ENCODE measurements at regions not wholly inside any gene's neighbourhood (a gene's known extent, or its start where the extent isn't known, plus 50 kb on each side); places are given as distances from the start of the nearest gene placed in this dataset.
A peak's percentile ranks its signal among the peaks of the same experiment; 100 is the strongest.
"Not testable (repeated sequence)": the region's sequence is repeated elsewhere in the genome, so short reads cannot be mapped to it uniquely, and the experiment has no call there.

DNA sequence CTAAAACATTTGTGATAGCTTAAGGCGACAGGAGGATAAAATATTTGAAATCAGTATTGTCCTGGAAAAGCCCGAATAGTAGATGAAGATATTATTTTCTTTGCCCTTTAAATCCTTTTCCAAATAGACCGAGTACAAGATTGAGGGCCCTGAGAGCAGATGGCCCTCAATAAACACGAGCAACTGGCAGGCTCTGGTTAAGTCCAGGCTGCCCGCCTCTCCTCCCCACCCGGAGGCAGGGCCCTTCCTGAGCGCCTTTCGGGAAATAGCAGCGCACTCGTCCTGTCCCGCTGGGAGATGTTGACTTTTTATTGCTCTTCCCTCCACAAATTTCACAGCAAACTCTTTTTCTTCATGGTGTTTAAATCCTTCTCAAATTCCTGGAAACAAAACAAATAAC lies 50.8 kb upstream of the MAX start:
- no peak for DNase-seq (ENCODE audit: low spot score)

DNA sequence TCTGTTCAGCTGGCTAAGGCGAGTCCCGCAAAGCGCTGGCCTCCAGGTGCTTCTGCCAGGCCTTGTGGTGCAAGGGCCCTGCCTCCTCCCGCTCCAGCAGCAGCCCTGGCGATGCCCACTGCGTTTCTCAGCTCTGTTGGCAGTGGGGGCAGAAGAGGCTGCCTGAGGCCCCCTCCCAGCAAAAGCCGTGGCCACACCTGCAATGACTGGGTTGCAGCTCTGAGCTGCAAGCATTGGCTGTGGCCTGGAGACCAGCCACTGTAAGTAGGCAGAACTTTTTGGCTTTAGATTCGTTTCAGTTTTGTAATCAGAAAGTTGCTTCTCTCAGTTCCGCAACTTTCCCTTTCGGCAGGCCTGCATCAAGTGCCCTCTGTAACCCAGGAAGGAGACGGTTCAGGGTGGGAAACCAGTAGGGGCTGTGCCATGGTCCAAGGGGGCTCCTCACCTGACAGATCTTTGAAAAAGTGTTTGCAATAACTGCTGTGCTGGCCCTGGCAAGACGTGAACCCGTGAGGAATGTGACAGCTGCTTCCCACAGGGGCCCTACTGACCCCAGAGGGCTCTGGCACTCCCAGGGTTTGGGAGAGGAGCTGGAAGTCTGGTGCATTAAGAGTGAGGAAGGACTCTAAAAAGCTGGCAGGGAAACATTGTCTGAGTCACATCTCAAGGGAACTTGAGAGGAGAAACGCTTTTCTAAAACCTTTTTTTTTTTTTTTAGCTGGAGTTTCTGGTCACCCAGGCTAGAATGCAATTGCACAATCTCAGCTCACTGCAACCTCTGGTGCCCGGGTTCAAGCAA lies 54.5 kb upstream of the MAX start:
- no peak for DNase-seq (ENCODE audit: low spot score)

DNA sequence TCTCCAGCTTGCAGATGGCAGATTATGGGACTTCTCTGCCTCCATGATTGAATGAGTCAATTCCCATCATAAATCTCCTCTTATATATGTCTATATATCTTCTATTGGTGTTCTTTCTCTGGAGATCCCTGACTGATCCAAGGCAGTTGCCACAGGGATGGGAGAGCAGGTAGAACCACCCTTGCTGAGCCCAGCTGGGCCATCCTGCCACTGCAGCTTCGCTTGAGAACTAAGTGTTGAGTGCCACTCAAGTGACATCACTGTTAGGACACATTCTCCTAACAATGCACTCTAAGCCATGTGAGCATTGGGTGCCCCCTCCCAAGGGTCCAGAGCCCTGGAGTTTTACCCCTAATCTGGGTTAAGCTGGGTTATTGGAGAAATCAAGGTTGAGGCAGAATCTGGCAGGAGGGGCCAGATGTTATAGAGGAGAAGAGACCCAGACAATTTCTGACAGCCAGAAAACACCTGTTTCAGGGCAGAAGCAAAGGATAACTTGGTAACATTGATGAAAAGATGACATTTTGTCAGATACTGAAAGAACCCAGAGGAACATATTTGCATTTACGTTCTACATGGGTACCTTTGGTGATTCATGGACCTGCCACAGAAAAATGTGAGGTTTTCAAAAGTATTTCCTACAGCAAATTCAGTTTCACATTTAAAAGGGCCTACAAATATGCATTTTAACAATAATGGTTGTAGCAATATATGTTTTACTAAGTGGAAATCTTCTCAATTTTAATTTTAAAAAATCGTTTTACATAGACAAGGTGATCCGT lies 57.2 kb upstream of the MAX start:
- no peak for DNase-seq (ENCODE audit: low spot score)

DNA sequence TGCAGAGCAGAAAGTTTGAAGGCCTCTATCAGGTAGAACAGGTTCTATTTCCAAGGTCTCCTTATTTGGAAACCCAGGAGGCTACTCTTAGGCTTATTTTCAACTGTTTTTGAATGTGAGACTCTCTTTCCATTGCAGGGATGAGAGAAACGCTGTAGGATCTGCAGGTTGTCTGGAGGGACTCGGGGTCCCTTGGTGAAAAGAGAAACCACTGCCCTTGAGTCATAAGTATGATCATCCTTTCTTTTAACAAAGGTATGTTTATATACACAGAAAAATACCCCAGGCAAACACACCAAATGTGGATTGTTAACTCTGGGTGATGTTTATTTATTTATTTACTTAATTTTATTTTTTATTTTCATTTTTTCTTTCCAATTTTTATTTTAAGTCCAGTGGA lies 57.8 kb upstream of the MAX start:
- DNase-seq (ENCODE audit: low spot score), result no peak

DNA sequence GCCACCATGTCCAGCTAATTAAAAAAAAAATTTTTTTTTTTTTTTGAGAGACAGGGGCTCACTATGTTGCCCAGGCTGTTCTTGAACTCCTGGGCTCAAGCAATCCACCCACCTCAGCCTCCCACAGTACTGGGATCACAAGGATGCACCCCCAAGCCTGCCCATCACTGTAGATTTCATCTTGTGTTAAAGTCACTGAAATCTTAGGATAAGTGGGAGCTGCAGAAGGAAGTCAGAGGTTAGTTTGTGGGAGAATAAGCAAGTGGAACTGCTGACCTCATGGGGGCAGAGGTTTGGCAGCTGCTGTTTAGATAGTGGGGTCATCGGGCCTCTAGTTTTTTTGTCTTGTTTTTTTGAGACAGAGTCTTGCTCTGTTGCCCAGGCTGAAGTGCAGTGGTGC lies 59.7 kb upstream of the MAX start:
- no peak for DNase-seq (ENCODE audit: low spot score)

DNA sequence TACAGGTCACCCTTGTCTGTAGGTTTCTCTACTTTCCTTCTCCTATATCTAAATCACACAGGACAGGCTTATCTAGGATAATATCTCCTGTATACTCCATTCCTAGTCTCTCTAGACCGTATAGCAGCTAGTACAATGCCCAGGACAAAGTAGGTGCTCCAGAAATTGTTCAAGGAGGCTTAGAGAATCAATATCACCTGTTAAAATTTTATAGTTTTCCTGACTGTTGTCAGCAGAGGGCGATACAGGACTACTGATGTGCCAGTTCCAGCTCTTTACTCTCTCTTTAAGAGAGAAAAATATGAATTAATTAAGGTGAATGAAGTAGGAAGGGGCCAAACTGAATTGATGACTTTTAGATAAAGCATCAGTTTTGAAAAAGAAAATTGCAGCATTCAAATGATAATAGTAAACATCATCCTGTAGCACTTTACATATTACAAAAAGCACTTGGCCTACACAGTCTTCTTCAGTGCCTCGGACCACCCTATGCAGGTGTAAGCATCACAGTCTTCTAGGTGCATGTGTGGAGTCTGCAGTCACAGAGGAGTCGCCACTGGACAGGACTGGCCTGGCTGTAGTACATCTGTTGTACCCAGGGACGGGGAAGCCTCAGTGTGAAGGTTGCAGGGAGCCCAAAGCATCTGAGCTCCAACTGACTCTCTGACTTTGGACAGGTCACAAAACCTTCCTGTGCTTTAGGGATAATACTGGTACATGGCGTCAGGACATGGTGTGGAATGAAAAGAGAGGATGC lies 61.9 kb upstream of the MAX start:
- peak; percentile 47 for DNase-seq (ENCODE audit: low spot score)

DNA sequence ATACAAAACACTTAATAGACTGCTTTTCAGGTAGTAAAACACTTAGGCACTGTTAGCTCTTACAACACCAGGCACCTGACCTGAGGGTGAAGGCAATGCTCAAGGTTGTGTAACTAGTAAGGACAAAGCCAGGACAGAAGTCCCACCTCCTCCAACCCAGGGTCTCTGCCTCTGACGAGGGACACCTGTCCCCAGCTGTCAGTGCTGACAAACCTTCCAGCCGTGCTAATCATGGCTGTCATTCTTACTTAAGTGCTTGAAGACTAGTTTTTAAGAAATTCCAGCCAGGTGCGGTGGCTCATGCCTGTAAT lies 62.5 kb upstream of the MAX start:
- no peak for DNase-seq (ENCODE audit: low spot score)

DNA sequence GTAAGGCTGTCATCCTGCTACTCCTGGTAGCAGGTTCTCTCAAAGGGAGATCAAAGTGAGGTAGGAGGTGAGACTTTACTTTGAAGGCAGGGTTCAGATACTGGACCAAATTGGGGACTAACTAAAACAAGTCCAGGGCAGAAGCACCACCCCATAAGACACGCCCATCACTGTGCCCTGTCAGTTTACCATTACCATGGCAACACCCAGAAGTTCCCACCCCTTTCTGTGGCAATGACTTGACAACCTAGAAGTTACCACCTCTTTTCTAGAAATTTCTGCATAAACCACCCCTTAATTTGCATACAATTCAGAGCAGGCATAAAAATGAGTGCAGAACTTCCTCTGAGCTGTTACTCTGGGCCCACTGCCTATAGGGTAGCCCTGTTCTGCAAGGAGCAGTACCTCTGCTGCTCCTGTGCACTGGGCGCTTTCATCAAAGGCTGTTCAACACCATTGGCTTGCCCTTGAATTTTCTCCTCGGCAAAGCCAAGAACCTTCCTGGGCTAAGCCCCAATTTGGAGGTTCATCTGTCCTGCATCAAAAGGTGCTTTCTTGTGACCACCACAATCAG lies 64.8 kb upstream of the MAX start:
- DNase-seq (ENCODE audit: low spot score), result peak; percentile 62

DNA sequence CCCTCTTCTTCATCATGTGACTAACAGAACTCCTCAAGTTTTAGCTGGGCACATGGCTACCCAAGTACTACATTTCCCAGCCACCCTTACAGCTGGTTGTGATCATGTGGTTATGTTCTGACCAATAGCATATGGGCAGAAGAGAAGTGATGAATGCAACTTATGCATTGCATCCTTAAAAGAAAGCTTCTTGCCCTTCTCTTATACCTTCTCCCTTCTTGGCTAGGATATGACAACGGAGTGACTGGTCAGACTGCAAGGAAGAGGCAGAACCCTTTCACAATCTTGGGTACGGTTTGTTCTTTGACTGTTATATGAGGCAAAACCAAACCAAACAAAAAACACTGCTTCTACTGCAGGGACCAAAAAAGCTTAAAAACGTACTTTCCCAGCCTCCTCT lies 66.5 kb upstream of the MAX start:
- no peak for DNase-seq (ENCODE audit: low spot score)

DNA sequence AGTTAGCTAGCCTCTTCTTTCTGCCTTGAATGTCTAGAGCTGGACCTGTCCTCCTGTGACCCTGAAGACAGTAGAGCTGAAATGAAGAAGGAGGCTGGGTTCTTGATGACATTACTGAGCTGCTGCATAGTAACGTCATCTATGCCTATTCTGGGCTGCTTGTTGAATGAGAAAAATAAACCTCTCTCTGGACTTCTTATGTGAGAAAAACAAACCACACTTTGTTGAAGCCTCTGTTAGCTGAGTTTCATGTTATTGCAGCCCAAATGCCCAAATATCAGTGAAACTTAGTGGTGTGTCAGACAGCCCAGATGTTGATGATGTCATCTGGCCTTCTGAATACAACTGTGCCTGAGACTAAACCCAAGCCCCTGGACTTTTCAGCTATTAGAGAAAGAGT lies 67.0 kb upstream of the MAX start:
- DNase-seq (ENCODE audit: low spot score), result no peak

DNA sequence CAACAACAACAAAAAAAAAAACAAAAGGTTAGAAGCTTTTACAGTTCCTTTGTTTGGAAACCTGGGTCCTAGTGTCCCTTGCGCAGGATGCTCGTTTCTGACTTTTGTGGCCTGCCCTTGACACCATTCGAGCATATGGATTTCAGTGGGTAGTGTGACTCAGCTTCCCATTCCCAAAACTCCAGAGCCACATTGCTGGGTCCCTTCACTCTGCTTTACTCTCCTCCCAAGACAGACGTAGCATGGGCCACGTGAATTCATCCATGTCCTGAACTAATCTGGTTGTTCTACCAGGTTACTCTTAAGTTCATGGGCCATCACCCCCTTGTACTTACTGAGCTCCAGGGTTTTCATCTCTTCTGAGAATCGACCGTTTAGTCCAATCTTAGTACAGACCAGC lies 68.0 kb upstream of the MAX start:
- no peak for DNase-seq (ENCODE audit: low spot score)

DNA sequence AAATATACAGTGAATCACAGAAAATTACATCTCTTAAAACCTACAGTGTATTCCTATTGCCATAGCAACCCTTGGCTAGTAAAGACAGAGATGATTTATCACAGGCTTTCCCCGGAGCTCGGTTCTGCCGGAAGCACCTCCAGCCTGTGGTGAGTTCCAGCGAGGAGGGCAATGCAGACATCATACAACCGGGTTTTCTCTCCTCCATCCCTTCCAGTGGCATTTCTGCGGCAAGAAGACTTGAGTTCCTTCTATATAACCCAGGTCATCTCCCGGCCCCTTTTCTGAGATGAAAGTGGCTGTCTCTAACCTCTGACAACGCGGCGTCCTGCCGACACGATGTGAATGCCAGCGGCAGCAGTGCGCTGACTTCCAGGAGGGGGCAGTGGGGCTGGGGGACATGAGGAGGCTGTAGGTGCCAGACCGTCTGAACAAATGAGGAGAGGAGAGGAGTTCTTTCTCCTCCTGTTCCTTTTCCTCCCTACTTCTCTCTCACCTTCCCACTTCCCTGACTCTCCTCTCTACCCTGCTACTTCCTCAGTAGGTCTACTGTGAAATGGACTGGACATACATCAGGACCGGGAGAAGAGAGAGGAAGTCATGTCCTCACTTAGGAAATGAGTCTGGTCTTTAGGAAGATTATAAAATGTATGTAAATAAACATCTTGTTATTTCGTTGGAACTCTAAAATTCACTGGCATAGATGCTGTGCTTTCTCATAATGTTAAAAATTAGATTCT lies 68.6 kb upstream of the MAX start:
- DNase-seq (ENCODE audit: low spot score), result no peak

DNA sequence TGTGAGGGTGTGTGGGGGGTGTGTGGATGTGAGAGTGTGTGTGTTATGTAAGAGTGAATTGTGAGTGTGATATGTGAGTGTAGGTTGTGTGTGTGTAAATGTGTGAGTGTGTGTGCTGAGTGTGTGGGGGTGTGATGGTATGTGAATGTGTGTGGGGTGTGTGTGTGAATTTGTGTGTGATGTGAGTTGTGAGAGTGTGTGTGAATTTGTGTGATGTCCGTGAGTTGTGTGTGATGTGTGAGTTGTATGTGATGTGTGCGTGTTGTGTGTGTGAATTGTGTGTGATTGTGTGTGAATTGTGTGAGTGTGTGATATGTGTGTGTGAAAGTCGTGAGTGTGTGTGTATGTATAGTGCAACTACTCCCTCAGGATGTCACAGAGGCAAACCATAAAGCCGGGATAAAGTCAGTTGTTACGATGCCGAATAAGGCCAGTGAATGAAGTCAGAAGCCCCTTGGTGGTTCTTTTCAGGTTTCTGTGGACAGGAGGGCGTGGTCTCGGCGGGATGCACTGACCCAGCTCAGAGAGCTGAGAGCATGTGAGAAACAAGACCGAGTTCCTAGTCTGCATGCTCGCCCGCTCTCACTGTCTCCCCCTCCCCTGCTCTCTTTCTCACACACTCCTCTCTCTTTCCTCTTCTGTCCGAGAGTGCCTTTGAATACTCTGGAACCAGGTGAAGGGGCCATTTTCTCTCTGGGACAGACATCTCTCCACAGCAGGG lies 71.8 kb upstream of the MAX start:
- no peak for DNase-seq (ENCODE audit: low spot score)

DNA sequence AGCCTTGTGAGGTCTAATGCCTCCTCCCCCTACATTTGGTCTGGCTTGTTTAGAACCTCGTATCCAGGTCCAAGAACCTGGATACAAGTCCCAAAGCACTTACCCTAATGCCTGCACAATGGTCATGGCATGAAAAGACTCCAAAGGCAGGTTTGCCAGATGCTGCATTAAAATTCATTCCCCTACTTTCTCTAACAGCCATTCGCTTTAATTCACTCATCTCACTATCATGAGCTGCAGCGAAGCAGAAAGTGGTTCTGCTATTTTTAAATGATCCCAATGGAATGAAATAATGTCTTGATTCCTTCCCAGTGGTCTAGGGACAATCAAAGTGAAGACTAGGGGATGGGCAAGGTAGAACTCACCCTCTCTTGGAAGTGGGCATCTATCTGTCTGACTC lies 72.5 kb upstream of the MAX start:
- no peak for DNase-seq (ENCODE audit: low spot score)

DNA sequence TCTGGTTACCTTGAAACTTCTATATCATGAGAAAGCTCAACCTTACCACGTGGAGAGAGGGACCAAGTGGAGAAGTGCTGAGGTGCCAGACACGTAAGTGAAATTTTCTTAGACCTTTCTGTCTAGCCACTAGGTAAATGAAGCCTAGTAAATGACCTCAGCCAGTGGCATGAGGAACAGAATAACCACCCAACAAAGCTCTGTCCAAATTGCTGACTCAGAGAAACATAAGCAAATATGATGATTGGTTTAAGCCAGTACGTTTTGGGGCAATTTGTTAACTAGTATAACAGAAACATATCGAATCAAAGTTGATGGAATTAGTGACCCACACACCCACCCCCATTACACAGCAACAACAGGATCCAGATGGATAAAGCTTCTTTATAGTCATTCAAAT lies 75.2 kb upstream of the MAX start:
- DNase-seq (ENCODE audit: low spot score), result no peak

DNA sequence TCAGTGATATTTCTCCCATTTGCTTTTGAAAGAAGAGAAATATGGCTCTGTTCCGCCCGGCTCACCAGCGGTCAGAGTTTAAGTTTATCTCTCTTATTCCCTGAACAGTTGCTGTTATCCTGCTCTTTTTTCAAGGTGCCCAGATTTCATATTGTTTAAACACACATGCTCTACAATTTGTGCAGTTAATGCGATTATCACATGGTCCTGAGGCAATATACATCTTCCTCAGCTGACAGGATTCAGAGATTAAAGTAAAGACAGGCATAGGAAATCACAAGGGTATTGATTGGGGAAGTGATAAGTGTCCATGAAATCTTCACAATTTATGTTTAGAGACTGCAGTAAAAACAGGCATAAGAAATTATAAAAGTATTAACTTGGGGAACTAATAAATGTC lies 76.9 kb upstream of the MAX start:
- not testable (repeated sequence) for DNase-seq (ENCODE audit: low spot score)

DNA sequence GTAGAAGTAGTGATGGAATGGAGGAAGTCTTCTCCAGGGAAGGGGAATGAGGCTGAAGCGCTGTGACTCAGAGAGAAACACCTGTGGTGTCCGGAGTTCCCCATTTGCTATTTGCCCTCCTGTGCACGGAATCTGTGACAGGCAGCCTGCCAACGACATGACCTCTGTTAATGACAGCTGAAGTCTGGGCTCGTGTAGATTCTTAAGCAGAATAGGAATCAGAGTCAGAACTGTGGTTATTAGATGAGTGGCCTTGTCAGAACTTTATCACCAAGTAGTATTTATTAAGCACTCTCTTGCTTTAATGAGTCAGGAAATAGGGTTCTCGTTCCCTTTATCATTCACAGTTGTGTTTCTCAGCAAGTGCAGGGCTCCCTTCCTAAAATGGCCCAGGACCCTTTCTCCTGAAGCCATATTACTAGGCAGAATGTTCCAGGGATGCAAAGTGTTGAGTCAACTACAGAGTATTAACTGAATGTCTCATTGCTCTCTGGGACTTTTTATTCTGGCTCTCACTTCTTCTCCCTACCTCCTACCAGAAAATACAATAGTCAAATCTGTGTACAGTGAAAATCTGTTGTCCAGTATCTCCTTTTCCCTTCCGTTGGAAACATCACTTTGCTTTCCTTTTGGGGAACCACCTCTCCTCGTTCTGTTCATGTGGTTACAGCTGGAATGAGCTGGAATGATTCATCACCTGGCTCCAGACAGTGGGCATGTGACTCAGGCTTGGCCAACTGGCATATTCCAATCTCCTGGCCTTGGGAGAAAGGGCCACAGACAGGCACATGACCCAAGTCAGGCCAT lies 77.8 kb upstream of the MAX start:
- DNase-seq (ENCODE audit: low spot score), result no peak

DNA sequence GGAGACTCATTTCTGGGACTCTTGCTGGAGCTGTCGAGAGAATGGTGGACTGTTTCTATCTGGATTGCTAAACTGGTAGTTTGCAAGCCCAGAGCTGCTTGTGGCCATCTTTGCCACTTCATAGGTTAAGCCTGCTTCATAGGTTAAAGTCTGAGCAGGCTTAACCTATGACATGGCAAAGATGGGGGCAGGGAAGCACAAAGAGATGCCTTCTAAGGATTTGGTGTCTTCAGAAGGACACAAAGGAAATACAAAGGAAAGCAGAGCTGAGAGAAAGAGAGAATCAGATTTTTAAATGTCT lies 78.4 kb upstream of the MAX start:
- no peak for DNase-seq (ENCODE audit: low spot score)

DNA sequence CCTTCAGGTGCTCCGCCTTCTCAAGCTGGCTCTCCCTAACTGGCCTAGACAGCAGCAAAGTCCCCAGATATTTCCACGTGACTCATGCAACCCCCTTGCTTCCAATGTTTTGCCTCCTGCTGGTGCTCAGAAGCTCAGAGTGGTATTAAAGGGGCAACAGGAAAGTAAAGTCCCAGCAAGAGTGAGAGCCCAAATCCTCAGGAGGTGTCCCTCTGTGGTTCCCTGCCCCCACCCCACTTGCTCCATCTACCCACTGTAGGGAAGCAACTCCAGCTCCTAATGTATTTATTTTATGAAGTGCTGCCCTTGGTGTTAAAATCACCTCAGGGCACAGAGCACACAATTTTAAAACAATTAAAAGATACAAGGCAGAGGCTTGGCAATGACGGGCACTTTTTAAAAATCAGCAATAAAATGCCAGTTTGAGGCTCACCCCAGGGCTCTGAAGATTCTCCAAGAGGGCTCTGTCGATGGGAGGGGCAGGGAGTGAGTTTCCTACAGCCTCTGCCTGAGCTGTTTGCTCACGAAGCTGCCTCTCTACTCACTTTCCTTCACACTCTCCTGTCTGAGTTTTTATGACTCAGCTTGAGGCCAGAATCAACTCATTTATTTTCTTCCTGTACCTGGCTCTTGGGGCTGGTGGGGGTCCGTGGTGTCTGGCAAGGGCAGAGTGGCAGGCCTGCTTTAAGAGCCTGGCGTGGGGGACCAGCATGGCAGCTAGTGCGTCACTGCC lies 81.9 kb upstream of the MAX start:
- no peak for DNase-seq (ENCODE audit: low spot score)

DNA sequence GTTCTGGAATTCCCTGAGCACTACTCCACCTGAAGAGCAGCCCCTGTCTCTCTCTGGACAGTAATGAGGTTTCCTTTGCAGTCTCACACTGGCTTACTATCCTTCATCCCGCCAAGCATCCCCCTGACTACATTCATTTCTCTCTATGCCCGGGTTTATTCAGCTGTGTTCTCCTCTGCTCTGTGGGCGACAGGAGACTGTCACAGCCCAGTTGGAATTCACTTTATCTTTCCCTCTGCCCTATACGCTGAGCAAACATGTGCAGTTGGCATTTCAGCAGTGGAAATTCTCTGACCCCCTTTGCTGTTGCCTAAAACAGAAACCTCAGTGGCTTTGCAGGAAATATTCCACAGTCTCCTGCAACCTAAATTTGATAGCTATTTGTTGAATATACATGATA lies 83.5 kb upstream of the MAX start:
- DNase-seq (ENCODE audit: low spot score), result no peak
